H1 (cell line): ENCODE measurements at regions not wholly inside any gene's neighbourhood (a gene's known extent, or its start where the extent isn't known, plus 50 kb on each side); places are given as distances from the start of the nearest gene placed in this dataset.

ENCODE experiments used
- BACH1 ChIP-seq: IDR thresholded peaks from 2 replicates; pipeline ENCODE4 v1.6.1; 2012; ENCODE audit warnings: low read length, improper control_type of control experiment
- CTBP2 ChIP-seq: IDR thresholded peaks from 2 replicates; pipeline ENCODE4 v1.7.0; 2011; ENCODE audit warnings: borderline replicate concordance, mild to moderate bottlenecking, moderate library complexity, mixed read lengths, low read length; ENCODE audit not compliant: insufficient read depth, insufficient read length
- EP300 ChIP-seq, 2 experiments: IDR thresholded peaks; 1 replicate in 1 of 2; 2 replicates in 1 of 2; pipeline ENCODE4 v1.6.1; 2011 to 2012; ENCODE audit warnings: low read depth in 2 of 2, low read length in 2 of 2, mild to moderate bottlenecking in 2 of 2, borderline replicate concordance in 1 of 2, inconsistent platforms in 1 of 2, moderate library complexity in 1 of 2
- TAF1 ChIP-seq: IDR thresholded peaks from 2 replicates; pipeline ENCODE4 v1.6.1; 2011; ENCODE audit warnings: mild to moderate bottlenecking, low read depth, low read length

- no peak for TF ChIP-seq BACH1
- no peak for TF ChIP-seq CTBP2
- no peak for TF ChIP-seq TAF1
- TF ChIP-seq EP300 (IDR thresholded peaks at IDR 0.05; ENCODE audit: borderline replicate concordance in 1 of 2, low read depth in 2 of 2, low read length in 2 of 2): no peak
- TF ChIP-seq, all 59 proteins: peak for 0
Observed at GRCh38 chrX:34487364-34487763, 169.7 kb downstream of the TMEM47 start (continued).
